SW480 (cell line): ENCODE measurements at regions not wholly inside any gene's neighbourhood (a gene's known extent, or its start where the extent isn't known, plus 50 kb on each side); places are given as distances from the start of the nearest gene placed in this dataset.

Experiments used
- DNase-seq: peaks from one replicate; pipeline ENCODE4 v3.0.0-alpha.2; 2016; ENCODE audit warnings: low spot score

DNA sequence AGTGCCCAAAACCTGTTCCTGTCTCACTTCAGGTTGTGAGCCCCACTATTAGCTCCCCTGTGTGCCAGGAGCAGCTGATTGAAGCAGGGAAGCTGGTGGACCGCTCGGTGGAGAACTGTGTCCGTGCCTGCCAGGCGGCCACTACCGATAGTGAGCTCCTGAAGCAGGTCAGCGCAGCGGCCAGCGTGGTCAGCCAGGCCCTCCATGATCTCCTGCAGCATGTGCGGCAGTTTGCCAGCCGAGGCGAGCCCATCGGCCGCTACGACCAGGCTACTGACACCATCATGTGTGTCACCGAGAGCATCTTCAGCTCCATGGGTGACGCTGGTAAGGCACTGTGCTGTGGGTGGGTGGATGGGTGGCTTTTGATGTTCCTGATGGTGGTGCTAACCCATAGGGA, 334.1 kb upstream of the TPM1 start:
- DNase-seq: no peak

DNA sequence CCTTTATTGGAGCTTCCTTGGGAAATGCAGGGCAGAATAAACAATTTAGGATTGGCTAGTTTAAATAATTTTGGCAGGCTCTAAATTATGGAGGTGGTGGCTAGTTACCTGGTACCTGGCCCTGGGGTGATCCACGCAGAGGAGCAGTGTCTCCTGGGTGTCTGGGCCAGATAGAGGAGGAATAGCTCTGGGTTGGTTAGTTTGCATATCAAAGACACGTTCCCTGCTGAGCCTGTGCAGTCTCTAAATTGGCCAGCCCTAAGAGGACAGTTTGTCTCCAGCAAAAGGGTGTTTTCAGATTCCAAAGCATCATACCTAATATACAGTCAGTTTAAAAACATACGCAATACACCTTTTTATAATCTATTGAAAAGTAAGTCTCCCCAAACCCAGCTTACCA, 333.3 kb upstream of the TPM1 start:
- no peak for DNase-seq

DNA sequence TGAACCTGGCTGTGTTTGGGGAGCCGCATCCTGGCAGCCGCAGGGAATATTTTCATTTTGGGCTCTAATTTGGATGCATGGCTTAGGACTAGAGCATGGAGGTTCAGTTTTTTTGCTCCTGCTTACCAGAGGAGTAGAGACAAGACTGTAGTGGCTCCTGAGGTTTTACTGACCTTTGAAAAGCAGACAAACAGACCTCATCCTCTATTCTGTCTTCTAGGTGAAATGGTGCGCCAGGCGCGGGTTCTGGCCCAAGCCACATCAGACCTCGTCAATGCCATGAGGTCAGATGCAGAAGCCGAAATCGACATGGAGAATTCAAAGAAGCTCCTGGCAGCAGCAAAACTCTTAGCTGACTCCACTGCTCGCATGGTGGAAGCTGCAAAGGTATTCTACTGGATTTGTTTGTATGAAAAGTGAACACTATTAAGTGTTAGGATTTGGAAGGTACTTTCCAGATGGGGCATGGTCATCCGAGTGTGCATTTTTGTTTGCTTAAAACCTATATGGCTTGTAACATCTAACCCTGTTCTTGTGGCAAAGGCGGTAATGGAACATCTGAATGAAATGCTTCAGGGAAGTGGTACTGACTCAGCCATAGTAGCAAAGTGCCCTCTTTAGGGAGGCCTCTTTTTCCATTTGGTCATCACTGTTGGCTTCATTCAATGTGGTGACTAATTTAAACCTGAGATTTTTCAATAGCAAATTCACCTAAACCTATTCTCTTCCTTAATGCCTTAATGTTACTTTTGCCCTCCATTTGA, 330.7 kb upstream of the TPM1 start:
- no peak for DNase-seq

DNA sequence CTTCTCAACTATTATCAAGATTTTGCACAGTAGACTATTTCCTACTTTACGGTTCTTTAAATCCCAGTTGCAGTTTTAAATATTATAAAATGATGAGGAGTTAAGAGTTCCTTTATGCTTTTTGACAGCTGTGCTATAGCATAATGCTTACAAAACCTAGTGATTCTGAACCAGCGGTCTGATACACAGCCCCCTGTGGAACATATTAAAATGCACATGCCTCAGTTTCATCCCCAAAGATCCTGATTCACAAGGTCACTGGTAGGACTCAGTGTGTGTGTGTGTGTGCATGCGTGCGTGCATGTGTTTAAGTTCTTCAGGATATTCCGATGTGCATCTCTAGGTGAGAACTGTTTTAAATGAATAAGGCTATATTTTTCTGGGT, 330.1 kb upstream of the TPM1 start:
- no peak for DNase-seq

DNA sequence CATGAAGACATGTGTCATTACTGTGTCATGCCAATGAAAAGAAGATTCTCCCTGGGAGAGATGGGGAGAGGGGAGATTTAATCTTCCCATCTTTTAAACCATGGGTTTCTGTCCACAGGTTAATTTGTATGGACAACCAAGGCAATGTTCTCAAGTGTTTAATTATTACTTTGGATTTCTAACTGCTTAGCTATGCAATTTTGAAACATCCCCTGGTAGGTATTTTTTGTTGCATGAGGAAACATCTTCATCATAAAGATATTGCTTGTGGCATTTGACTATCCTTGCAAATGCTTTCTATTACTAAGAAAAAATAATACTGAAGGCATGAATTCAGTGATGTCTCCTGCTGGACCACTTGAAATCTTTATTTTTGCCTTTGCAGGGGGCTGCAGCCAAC, 326.6 kb upstream of the TPM1 start:
- no peak for DNase-seq

DNA sequence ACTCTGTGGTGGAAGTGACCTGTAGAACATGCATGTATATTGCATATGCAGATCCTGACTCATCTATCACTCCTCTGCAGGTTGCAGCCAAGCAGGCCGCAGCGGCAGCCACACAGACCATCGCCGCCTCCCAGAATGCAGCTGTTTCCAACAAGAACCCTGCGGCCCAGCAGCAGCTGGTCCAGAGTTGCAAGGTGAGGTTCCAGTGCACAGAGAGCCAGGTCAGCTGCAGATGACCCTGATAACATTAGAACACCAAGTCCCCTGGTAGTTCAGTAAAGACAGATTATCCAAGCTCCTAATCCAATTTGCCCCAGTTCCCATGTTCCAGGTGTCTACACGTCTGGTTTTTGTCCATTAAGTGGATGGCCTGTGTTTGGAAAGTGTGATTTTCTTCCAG, 325.1 kb upstream of the TPM1 start:
- no peak for DNase-seq

DNA sequence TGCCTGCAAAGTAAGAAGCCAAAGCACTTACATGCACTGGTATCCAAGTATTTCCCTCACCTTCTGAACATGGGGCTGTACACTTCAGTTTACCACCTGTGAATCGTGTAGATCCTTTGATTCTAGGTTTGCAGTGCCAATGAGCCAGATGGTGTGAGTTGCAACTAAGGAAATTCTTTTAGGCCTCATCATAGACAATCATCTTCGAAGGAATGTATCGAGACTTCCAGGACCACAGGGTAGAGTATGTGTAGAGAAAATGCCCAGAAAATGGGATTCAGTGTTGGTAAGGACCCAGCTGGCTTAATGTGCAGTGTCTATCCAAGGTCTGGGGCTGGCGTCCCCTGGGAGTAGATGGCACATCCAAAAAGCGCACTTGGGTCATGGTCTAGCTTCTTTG, 323.2 kb upstream of the TPM1 start:
- DNase-seq: no peak

DNA sequence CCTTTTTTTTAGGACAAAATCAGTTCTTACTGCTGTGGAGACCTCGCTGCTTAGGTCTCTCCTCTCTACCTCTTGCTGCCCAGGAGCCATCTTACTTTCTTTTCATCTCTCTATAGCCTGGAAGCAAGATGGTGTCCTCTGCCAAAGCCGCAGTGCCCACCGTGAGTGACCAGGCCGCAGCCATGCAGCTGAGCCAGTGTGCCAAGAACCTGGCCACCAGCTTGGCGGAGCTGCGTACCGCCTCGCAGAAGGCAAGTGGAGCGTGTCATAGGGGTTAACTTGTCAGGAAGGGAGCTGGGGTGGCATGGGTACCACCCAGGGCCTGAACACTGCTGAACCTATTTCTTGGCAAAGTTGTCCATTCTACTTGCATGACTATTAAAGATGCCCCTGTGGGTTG, 320.3 kb upstream of the TPM1 start:
- no peak for DNase-seq

DNA sequence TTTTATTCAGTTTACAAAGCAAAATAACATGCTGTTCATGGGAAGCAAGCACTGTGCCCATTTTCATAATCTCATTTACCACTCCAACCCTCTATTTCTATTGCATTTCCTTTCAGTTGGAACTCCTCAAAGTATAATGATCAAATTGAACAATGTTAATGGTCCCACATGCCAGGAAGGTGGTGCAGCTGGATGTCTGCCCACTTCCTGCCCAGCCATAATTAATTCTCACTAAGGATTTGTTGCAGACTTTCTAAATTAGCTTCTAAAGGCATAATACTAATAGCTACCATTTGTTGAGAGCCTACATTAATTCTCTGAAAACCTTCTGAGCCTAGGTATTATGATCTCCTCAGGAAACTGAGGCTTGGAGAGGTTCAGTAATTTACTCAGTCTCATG, 316.1 kb upstream of the TPM1 start:
- no peak for DNase-seq

DNA sequence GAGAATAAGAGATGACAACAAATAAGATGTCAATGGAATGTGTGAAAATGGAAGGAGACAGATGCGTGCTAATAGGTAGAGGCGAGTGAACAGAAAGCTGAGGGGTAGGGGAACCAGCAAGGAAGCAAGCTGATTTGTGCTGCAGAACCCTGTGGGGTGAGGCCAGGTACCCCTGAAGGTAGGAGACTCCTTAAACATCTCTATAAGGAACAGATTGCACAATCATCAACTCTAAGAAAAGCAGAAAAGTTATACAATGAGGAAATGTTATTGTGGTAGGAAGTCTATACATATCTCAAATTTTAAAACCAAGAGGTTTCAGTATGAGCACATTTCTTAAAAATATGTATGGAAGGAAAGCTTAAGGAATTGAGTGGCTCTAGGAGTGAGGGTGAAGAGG, 315.0 kb upstream of the TPM1 start:
- no peak for DNase-seq

DNA sequence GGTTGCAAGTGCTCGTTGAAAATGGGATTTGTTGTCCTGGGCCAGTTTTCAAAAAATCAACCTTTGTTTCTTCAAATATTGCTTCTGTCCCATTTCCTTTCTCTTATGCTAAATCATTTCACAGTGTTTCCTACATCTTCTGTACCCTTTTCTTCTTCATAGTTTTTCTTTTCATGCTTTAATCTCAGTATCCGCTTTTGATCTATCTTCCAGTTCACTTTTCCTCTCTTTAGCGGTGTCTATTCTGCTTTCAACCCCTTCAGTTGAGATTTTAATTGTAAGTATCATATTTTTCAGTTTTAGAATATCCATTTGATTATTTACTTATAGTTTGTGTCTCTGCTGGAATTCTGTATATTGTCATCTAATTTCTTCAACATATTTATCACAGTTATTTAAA, 311.7 kb upstream of the TPM1 start:
- DNase-seq: no peak

DNA sequence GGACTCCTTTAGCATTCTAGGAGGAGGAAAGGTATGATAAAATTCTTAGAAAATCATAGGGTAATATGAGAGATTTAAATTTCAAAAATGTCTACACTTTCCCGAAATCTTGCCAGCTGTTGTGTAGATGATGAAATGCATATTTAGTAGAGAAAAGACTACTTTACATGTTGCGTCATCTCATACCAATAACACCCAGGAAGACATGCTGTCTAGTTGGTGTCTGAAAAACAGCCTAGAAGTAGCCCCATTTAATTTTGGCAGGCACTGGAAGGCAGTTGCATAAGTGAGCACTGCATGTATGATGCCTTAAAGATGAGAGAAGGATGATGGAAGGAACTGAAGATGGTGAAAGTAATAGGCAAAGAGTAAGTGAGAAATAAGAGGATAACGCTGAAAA, 310.5 kb upstream of the TPM1 start:
- no peak for DNase-seq

DNA sequence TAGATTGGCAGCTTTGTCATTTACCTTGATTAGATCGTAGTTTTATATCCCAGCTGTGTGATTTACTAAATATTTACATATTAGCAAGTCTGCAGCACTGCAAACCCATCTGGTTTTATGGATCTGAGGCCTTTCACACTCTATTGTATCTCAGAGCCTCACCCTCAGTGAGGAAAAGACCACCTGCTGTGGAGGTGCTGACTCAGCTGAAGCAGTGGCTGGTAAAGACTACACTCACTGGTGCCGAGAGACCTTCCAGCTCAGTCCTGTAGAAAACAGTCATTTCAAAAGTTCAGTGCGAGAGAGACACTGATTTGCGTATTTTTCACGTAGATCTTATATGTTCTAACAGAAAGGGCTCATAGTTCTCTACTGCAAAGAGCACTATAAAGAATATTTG, 307.8 kb upstream of the TPM1 start:
- DNase-seq: no peak

DNA sequence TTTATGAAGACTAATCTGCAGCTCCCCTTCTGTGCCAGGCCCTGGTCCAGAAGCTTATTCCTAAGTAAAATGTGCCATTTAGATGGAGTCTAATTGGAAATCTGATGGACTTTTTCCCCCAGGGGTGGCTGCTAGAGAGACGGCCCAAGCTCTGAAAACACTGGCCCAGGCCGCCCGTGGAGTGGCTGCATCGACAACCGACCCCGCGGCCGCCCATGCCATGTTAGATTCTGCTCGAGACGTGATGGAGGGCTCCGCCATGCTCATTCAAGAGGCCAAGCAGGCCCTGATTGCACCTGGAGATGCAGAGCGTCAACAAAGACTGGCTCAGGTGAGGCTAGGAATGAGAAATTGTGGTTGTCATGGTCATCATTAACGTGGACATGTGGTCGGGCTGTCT, 305.8 kb upstream of the TPM1 start:
- DNase-seq: no peak

DNA sequence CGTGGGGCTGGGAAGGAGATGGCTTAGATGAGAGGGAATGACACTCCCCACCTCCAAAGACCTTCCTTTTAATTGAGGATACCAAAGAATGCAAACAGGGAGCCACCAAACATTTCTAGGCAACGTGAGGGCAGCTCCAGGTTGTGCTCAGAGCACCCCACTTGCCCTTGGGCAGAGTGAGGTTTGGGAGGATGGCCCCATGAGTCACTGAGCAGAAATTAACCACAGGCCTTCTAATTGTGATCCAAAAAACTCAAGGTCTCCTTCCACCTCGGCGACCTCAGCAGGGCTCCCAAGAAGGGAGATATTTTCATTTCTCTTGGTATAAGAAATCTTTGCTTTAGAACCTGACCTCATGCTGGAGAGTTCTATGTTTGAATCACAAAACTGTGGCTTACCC, 305.0 kb upstream of the TPM1 start:
- DNase-seq: no peak

DNA sequence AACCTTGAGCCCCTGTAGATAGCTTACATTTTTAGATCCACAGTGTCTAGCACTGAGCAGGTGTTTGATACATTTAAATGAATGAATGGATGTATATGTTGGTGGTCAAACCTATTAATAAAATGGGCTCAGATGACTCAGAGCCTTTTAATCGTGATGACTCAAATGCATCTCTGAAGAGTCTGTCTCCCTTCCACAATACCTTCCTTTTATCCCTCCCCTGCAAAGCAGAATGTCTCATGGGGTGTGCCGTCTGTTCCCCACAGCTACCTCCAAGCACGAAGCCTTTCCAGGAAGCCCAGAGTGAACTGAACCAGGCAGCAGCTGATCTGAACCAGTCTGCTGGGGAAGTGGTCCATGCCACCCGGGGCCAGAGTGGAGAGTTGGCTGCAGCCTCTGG, 303.5 kb upstream of the TPM1 start:
- peak; percentile 76 for DNase-seq

DNA sequence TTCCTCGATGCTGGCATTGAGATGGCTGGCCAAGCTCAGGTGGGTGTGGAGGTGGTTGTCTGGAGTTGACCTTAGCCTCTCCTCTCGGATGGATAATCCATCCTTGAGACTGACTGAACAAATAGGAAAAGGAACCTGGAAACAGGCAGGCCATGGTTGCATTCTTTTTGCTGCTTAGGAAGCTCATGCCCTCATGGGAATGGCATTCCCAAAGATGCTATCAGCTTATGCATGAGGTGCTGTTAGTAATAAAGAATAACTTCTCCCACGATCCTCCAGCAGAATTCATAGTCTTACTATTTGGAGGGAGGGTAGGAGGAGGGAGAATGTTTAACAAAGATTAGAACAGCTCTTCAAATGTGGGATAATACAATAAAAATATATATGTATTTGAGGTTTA, 303.0 kb upstream of the TPM1 start:
- DNase-seq: no peak

DNA sequence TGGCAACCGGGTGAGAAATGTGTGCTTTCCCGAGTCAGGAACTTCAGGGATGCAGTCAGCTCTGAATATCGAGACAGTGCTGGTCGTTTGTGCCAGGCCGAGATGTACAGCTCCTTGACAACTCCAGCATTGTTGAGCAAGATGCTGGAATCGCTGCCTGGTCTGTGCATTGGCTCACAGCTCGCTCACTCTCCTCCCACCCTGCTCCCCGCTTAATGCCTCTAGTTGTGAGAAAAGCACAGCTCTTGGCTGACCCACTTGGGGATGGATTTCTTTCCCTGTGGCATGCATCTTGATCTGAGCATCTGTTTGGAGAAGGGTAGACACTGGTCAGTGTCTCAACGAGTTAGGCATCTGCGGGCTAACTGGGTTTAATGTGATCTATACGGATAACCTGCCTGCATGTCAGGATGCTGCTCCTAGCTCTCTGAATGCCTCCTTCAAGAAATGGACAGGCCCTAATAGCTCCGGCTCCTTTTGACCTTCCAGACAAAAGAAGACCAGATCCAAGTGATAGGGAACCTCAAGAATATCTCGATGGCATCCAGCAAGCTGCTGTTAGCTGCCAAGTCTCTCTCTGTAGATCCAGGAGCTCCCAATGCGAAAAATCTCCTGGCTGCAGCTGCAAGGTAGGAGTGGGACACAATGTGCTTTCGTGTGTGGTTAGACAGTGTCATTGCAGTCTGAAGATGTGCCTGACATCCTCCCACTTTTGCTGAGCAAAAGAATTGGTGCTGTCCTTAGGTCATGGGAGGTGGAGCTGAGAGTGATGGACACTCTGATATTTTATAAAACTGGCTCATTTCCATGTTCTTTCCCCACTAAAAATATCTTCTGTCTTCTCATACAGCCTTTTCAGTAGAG, 302.2 kb upstream of the TPM1 start:
- no peak for DNase-seq

DNA sequence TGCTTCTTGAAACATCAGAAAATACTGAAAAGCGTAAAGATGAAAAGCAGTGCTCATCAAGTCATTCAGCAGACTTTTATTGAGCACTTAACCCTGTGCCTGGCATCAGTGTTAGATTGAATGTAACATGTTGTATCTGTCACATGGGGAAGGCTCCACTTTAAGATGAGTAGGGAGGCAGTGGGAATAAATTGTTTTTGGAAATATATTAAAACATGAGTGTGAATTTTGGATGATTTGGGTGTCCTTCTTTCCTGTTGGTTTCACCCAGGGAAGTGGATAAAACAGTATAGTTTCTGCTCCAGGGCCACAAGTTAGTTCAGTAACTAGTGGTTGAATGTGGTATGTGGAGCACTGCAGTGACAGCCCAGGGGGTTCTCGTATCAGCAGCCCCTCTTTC, 301.4 kb upstream of the TPM1 start:
- no peak for DNase-seq

DNA sequence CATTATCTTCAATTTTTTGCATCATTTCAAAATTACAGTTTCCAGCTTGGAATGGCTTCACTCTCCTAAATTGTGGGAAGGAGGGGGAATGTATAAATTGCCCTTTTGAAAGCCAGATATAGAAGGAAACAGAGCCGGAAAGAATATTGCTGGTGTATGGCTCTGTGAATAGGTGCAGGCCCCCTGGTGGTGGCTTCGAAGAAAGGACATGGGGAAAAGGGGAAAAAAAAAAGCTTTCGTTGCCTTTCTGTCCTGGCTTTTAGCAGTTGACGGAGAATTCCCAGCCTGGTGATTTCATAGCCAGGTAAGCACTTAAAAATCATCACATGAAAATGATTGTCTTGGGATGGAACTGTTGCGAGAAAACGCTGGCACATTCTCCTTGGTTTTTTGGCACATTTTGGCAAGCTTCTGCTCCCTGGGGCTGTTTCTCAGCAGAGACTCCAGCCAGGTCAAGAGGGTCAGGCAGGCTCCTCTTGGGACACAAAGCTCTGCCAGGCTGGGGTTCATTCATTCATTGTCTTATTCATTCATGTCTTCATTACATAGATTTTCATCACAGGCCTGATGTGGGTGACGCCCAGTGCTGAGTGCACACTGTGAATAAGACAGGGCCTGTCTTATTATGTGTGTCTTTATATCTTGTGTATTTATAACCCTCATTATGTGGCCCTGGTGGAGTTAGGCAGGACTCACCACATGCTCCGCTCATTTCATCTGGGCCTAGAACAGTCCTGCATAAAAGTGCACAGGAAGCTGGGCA, 300.0 kb upstream of the TPM1 start:
- peak; percentile 61 for DNase-seq

DNA sequence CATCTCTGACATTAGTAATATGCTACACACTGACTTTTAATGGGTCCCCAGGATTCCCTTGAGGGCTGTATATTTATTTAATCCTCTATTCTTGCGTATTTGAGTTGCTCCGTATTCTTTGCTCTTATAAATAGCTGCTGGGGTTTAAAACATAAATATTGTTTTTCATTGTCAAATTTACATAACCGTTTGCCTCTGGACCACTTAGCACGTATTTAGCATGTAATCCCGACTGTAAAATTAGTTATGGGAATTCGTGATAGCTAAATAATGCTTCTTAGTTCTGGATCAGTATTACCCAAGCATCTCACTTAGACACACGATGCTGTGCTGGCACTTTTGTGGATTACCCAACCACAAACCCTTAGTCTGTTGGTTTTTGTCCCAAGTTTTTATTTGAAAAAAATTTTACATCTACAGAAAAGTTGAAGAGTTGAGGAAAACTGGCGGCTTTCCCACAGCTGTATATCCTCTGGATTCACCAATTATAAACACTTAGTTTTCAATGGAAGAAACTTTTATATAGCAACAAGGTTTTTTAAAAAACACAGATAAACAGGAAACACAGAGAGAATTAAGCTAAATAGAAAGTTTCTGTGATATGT, 296.8 kb upstream of the TPM1 start:
- no peak for DNase-seq

DNA sequence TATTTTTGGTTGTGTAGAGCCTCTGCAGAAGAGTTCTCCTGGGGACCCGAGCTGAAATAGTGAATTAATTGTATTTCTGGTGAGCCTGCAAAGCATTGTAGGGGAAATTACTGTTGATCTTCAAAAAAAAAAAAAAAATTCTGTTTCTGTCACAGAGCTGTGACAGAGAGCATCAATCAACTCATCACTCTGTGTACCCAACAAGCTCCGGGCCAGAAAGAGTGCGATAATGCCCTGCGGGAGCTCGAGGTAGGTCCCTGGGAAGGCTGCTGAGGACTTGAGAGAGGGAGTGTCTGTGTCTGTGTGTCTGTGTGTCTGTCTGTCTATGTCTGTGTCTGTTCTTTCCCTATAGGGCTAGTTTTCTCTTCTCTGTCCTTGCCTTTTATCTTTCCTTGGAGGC, 294.4 kb upstream of the TPM1 start:
- DNase-seq: no peak
